Activated CD4-positive, alpha-beta memory T cell treated with anti-CD3 and anti-CD28 coated beads, Interleukin-2, amount 10 ng/mL, durations not matched to agents 7 days and 5 days (primary cell): ENCODE measurements at regions not wholly inside any gene's neighbourhood (a gene's known extent, or its start where the extent isn't known, plus 50 kb on each side); places are given as distances from the start of the nearest gene placed in this dataset.
"Not testable (repeated sequence)": the region's sequence is repeated elsewhere in the genome, so short reads cannot be mapped to it uniquely, and the experiment has no call there.

ENCODE experiments used
- CTCF ChIA-PET: fragments of 350-600 bp; sonication (Branson Sonifier 250); formaldehyde crosslinking; loops from one replicate; lab custom pipeline; 2021; ENCODE audit warnings: antibody characterized with exemption, inconsistent platforms; lab: Charles Lee
- POLR2A ChIA-PET: fragments of 350-600 bp; sonication (Branson Sonifier 250); formaldehyde crosslinking; loops from one replicate; lab custom pipeline; 2021; ENCODE audit warnings: antibody characterized with exemption; lab: Charles Lee
- DNase-seq: peaks from one replicate; pipeline ENCODE4 v3.0.0-alpha.2; 2020
- H3K27ac Mint-ChIP-seq: one replicate; pipeline ENCODE4 v1.8.0; 2021; ENCODE audit warnings: mild to moderate bottlenecking, mixed read lengths
- H3K27me3 Mint-ChIP-seq: one replicate; pipeline ENCODE4 v1.8.0; 2021; ENCODE audit warnings: mixed read lengths
- H3K36me3 Mint-ChIP-seq: one replicate; pipeline ENCODE4 v1.8.0; 2021; ENCODE audit warnings: low read depth, mixed read lengths
- H3K4me1 Mint-ChIP-seq: one replicate; pipeline ENCODE4 v1.8.0; 2021; ENCODE audit warnings: mixed read lengths
- H3K4me3 Mint-ChIP-seq: one replicate; pipeline ENCODE4 v1.8.0; 2021; ENCODE audit warnings: mild to moderate bottlenecking, mixed read lengths
- H3K9me3 Mint-ChIP-seq: one replicate; pipeline ENCODE4 v1.8.0; 2021; ENCODE audit warnings: mixed read lengths

- H3K4me3 Mint-ChIP-seq: no peak overlapping the region
- DNase-seq: no peak
- no peaks in the 10 kb centered on the region for H3K27me3 Mint-ChIP-seq
- H3K27ac Mint-ChIP-seq: no peak overlapping the region
- ChIA-PET POLR2A (no interaction called here), CTCF (no interaction called here)
- H3K4me1 Mint-ChIP-seq: peaks cover 24% of the 10 kb centered on the region
- H3K9me3 Mint-ChIP-seq: peaks cover 6% of the 10 kb centered on the region
- peaks cover 6% of the 10 kb centered on the region for H3K36me3 Mint-ChIP-seq
Observed at GRCh38 chr16:10325783-10326543, 59.9 kb upstream of the ATF7IP2 start.

- CTCF ChIA-PET: interaction anchor here (0.6 kb wide), 1 partner anchor 14 kb away, joined by 6 read pairs; no protein-coding TSS in a partner anchor
- peaks cover 6% of the 10 kb centered on the region for H3K36me3 Mint-ChIP-seq
- no peaks in the 10 kb centered on the region for H3K27me3 Mint-ChIP-seq
- peaks cover 6% of the 10 kb centered on the region for H3K9me3 Mint-ChIP-seq
- H3K27ac Mint-ChIP-seq: no peak overlapping the region
- POLR2A ChIA-PET: no interaction called here
- DNase-seq: no peak
- peaks cover 27% of the 10 kb centered on the region for H3K4me1 Mint-ChIP-seq
- H3K4me3 Mint-ChIP-seq: no peak overlapping the region
Observed at GRCh38 chr16:10326647-10327046, 59.2 kb upstream of the ATF7IP2 start.

- H3K27ac Mint-ChIP-seq, H3K4me3 Mint-ChIP-seq, H3K27me3 Mint-ChIP-seq, CTCF ChIA-PET, POLR2A ChIA-PET, H3K36me3 Mint-ChIP-seq, DNase-seq, H3K9me3 Mint-ChIP-seq: not testable (repeated sequence)
- H3K4me1 Mint-ChIP-seq: peaks cover 40% of the 10 kb centered on the region
Observed at GRCh38 chr16:10328291-10328690, 57.6 kb upstream of the ATF7IP2 start.

- Mint-ChIP-seq H3K27me3 (no peaks in the 10 kb centered on the region), H3K4me1 (peaks cover 53% of the 10 kb centered on the region), H3K9me3 (peaks cover 4% of the 10 kb centered on the region), H3K27ac (no peak overlapping the region), H3K4me3 (no peak overlapping the region), H3K36me3 (peaks cover 8% of the 10 kb centered on the region)
- POLR2A ChIA-PET: no interaction called here
- DNase-seq: no peak
- CTCF ChIA-PET: no interaction called here
Observed at GRCh38 chr16:10332241-10332640, 53.6 kb upstream of the ATF7IP2 start.

GRCh38 chr16:10332775-10333174 lies 53.1 kb upstream of the ATF7IP2 start:
- H3K4me3 Mint-ChIP-seq: no peak overlapping the region
- H3K36me3 Mint-ChIP-seq: peaks cover 5% of the 10 kb centered on the region
- peaks cover under 1% of the 10 kb centered on the region for H3K9me3 Mint-ChIP-seq
- CTCF ChIA-PET: no interaction called here
- peak overlapping the region; percentile 62 for H3K27ac Mint-ChIP-seq
- no peaks in the 10 kb centered on the region for H3K27me3 Mint-ChIP-seq
- POLR2A ChIA-PET: interaction anchor here (1.2 kb wide), 1 partner anchor 54 kb away, joined by 6 read pairs; the partner anchor contains the start of gene ATF7IP2
- peaks cover 51% of the 10 kb centered on the region for H3K4me1 Mint-ChIP-seq
- no peak for DNase-seq

GRCh38 chr16:10333321-10334032 lies 52.4 kb upstream of the ATF7IP2 start:
- Mint-ChIP-seq H3K27ac (peak overlapping the region; percentile 62), H3K4me3 (no peak overlapping the region)

GRCh38 chr16:10335681-10336080 lies 50.2 kb upstream of the ATF7IP2 start:
- DNase-seq: no peak
- Mint-ChIP-seq H3K27ac (no peak overlapping the region), H3K27me3 (no peaks in the 10 kb centered on the region), H3K4me3 (no peak overlapping the region), H3K9me3 (peaks cover 14% of the 10 kb centered on the region), H3K36me3 (peaks cover 9% of the 10 kb centered on the region), H3K4me1 (peaks cover 32% of the 10 kb centered on the region)
- ChIA-PET CTCF (interaction anchor here (1.5 kb wide), 1 partner anchor 174 kb away, joined by 3 read pairs; no protein-coding TSS in a partner anchor), POLR2A (no interaction called here)

More at GRCh38 chr16:10333321-10334032, 52.4 kb upstream of the ATF7IP2 start:
- H3K9me3 Mint-ChIP-seq: no peaks in the 10 kb centered on the region
- ChIA-PET POLR2A (interaction anchor here (1.2 kb wide), 1 partner anchor 53 kb away, joined by 6 read pairs; the partner anchor contains the start of gene ATF7IP2), CTCF (no interaction called here)
- peaks cover 47% of the 10 kb centered on the region for H3K4me1 Mint-ChIP-seq
- DNase-seq: peak; percentile 34
- peaks cover 2% of the 10 kb centered on the region for H3K36me3 Mint-ChIP-seq
- no peaks in the 10 kb centered on the region for H3K27me3 Mint-ChIP-seq
